ENCODE measurements at regions not wholly inside any gene's neighbourhood (a gene's known extent, or its start where the extent isn't known, plus 50 kb on each side); places are given as distances from the start of the nearest gene placed in this dataset.

- no peak overlapping the region for H3K27ac ChIP-seq (ENCODE audit: low read depth, low read length)
- 50% methylated on average over 2 of the region's 2 CpGs for WGBS (ENCODE audit: insufficient coverage)
- no peak overlapping the region for H3K4me3 ChIP-seq (ENCODE audit: low read depth, low read length)
- no peaks in the 10 kb centered on the region for H3K27me3 ChIP-seq (ENCODE audit: control insufficient read depth, insufficient read depth, low read length)
- no peaks in the 10 kb centered on the region for H3K4me1 ChIP-seq (ENCODE audit: control insufficient read depth, insufficient read depth, low read length)
- no peaks in the 10 kb centered on the region for H3K9me3 ChIP-seq (ENCODE audit: control insufficient read depth, insufficient read depth, low read length)
- DNase-seq (ENCODE audit: low read depth in 4 of 6, low spot score in 6 of 6): no peak
- no peaks in the 10 kb centered on the region for H3K36me3 ChIP-seq (ENCODE audit: control insufficient read depth, insufficient read depth, low read length)
These were observed 140.0 kb upstream of the KLHL25 start for GRCh38 chr15:85934691-85935090.

DNA sequence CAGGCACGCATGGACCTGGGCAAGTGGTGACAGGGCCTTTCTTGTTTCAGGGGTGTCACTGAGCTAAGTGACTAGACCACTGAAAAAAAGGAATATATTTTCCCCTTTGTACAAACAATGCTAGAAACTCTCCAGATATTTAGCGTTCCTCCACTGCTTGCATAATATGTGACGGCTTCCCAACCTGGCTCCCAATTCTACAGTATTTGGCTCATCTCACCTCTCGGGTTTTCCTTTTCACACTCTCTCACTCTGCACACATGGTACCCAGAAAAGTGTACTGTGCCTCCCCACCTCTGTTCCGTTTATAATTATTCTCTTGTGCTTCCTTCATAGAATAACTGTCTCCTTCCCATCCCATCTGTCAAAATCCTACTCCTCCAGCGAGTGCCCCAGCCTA is 140.5 kb upstream of the KLHL25 start:
- no peaks in the 10 kb centered on the region for H3K36me3 ChIP-seq (ENCODE audit: control insufficient read depth, insufficient read depth, low read length)
- no peaks in the 10 kb centered on the region for H3K4me1 ChIP-seq (ENCODE audit: control insufficient read depth, insufficient read depth, low read length)
- no peak overlapping the region for H3K4me3 ChIP-seq (ENCODE audit: low read depth, low read length)
- no peak for DNase-seq (ENCODE audit: low read depth in 4 of 6, low spot score in 6 of 6)
- H3K27ac ChIP-seq (ENCODE audit: low read depth, low read length): no peak overlapping the region
- WGBS (ENCODE audit: insufficient coverage): 93% methylated on average over 5 of the region's 6 CpGs
- no peaks in the 10 kb centered on the region for H3K27me3 ChIP-seq (ENCODE audit: control insufficient read depth, insufficient read depth, low read length)
- H3K9me3 ChIP-seq (ENCODE audit: control insufficient read depth, insufficient read depth, low read length): no peaks in the 10 kb centered on the region

DNA sequence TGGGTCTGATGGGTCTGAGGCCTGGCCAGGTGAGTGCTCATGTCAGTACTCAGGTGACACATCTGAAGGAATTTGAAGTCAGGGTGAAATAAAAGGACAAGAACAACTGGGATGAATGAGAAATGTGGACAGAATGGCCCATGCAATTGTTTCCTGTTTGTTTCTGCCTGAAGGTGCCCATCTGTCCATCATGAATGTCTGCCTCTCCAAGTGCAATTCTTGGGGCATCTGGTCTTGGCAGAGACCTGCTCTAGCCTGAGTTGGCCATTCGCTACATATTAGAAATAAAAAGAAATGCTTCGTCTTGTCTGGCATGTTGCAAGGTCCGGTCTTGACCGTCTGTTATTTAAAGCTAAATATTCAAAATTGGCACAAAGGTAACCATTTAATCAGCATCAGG is 142.0 kb upstream of the AGBL1 start:
- Histone ChIP-seq H3K36me3 (ENCODE audit: control insufficient read depth, insufficient read depth, low read length) (no peaks in the 10 kb centered on the region), H3K27ac (ENCODE audit: low read depth, low read length) (no peak overlapping the region), H3K9me3 (ENCODE audit: control insufficient read depth, insufficient read depth, low read length) (no peaks in the 10 kb centered on the region), H3K27me3 (ENCODE audit: control insufficient read depth, insufficient read depth, low read length) (no peaks in the 10 kb centered on the region), H3K4me3 (ENCODE audit: low read depth, low read length) (no peak overlapping the region), H3K4me1 (ENCODE audit: control insufficient read depth, insufficient read depth, low read length) (no peaks in the 10 kb centered on the region)
- DNase-seq (ENCODE audit: low read depth in 4 of 6, low spot score in 6 of 6): no peak
- no CpG with 5 or more reads among the region's 4 CpGs for WGBS (ENCODE audit: insufficient coverage)

DNA sequence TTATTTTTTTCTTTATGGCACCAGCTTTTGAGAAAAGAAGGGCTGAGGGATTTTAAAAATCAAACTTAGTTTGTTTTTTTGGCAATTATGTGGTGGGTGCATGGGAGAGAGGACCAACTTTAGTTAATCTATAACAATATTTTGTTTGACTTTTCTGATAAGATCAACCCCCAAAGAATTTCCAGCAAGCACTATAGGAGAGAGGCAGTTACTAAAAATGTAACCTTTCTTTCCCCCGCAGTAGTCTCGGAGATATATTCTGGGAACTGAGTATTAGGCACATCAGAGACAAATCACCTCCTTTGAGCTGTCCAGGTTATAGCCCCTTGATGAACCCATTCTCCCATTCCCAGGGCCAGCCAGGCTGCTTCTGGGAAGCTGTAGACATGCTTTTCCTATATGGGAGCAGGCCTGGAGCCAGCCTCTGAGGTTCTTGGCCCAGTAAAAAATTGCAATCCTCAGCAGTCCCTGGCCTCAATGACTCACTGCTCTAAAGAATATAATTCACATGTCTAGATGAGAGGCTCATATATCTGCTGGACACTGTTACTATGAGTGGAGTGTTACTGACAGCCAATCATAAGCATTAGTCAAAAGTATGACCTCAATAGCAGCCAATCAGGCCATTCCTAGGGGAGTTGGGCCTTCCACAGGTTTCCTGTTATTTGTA is 138.3 kb upstream of the AGBL1 start:
- no peaks in the 10 kb centered on the region for H3K36me3 ChIP-seq (ENCODE audit: control insufficient read depth, insufficient read depth, low read length)
- 80% methylated on average over 2 of the region's 2 CpGs for WGBS (ENCODE audit: insufficient coverage)
- no peaks in the 10 kb centered on the region for H3K4me1 ChIP-seq (ENCODE audit: control insufficient read depth, insufficient read depth, low read length)
- peak in 2 of 6 donors; percentile 19 to 39 for DNase-seq (ENCODE audit: low read depth in 4 of 6, low spot score in 6 of 6)
- H3K4me3 ChIP-seq (ENCODE audit: low read depth, low read length): no peak overlapping the region
- H3K27ac ChIP-seq (ENCODE audit: low read depth, low read length): no peak overlapping the region
- H3K27me3 ChIP-seq (ENCODE audit: control insufficient read depth, insufficient read depth, low read length): no peaks in the 10 kb centered on the region
- no peaks in the 10 kb centered on the region for H3K9me3 ChIP-seq (ENCODE audit: control insufficient read depth, insufficient read depth, low read length)

GRCh38 chr15:85942632-85943031 is 137.0 kb upstream of the AGBL1 start:
- WGBS (ENCODE audit: insufficient coverage): 87% methylated on average over 3 of the region's 5 CpGs
- Histone ChIP-seq H3K27ac (ENCODE audit: low read depth, low read length) (no peak overlapping the region), H3K27me3 (ENCODE audit: control insufficient read depth, insufficient read depth, low read length) (no peaks in the 10 kb centered on the region), H3K9me3 (ENCODE audit: control insufficient read depth, insufficient read depth, low read length) (no peaks in the 10 kb centered on the region), H3K4me1 (ENCODE audit: control insufficient read depth, insufficient read depth, low read length) (no peaks in the 10 kb centered on the region), H3K36me3 (ENCODE audit: control insufficient read depth, insufficient read depth, low read length) (no peaks in the 10 kb centered on the region), H3K4me3 (ENCODE audit: low read depth, low read length) (no peak overlapping the region)
- DNase-seq (ENCODE audit: low read depth in 4 of 6, low spot score in 6 of 6): no peak

- no peaks in the 10 kb centered on the region for H3K4me1 ChIP-seq (ENCODE audit: control insufficient read depth, insufficient read depth, low read length)
- H3K27me3 ChIP-seq (ENCODE audit: control insufficient read depth, insufficient read depth, low read length): no peaks in the 10 kb centered on the region
- H3K4me3 ChIP-seq (ENCODE audit: low read depth, low read length): no peak overlapping the region
- peak in 1 of 6 donors; percentile 80 for DNase-seq (ENCODE audit: low read depth in 4 of 6, low spot score in 6 of 6)
- 73% methylated on average over 4 of the region's 4 CpGs for WGBS (ENCODE audit: insufficient coverage)
- no peaks in the 10 kb centered on the region for H3K9me3 ChIP-seq (ENCODE audit: control insufficient read depth, insufficient read depth, low read length)
- no peaks in the 10 kb centered on the region for H3K36me3 ChIP-seq (ENCODE audit: control insufficient read depth, insufficient read depth, low read length)
- no peak overlapping the region for H3K27ac ChIP-seq (ENCODE audit: low read depth, low read length)
These were observed 136.5 kb upstream of the AGBL1 start for GRCh38 chr15:85943151-85943550.

DNA sequence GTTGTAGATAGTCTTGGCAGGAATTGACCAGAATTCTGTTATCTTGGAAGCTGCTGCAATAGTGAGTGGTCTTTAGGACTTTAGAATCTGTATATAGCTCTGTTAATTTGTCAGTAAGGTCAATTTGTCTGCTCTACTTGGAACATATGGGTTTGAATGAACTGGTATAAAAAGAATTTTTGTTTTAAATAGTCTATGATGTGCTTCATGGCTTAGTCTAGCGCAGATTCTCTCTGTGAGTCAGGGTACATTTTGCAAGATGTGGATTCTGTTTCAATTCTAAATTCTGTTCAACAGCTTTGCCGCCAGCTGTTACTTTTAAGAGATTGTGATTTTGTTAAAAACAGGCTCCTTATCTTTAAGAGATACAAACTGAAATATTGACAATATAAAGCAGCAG is 135.9 kb upstream of the AGBL1 start:
- WGBS (ENCODE audit: insufficient coverage): no CpG with 5 or more reads among the region's 2 CpGs
- Histone ChIP-seq H3K4me3 (ENCODE audit: low read depth, low read length) (no peak overlapping the region), H3K27ac (ENCODE audit: low read depth, low read length) (no peak overlapping the region), H3K4me1 (ENCODE audit: control insufficient read depth, insufficient read depth, low read length) (no peaks in the 10 kb centered on the region), H3K9me3 (ENCODE audit: control insufficient read depth, insufficient read depth, low read length) (no peaks in the 10 kb centered on the region), H3K27me3 (ENCODE audit: control insufficient read depth, insufficient read depth, low read length) (no peaks in the 10 kb centered on the region), H3K36me3 (ENCODE audit: control insufficient read depth, insufficient read depth, low read length) (no peaks in the 10 kb centered on the region)
- peak in 2 of 6 donors; percentile 56 to 84 for DNase-seq (ENCODE audit: low read depth in 4 of 6, low spot score in 6 of 6)

GRCh38 chr15:85947021-85947420 is 132.7 kb upstream of the AGBL1 start:
- no peaks in the 10 kb centered on the region for H3K9me3 ChIP-seq (ENCODE audit: control insufficient read depth, insufficient read depth, low read length)
- WGBS (ENCODE audit: insufficient coverage): 100% methylated on average over 1 of the region's 3 CpGs

DNA sequence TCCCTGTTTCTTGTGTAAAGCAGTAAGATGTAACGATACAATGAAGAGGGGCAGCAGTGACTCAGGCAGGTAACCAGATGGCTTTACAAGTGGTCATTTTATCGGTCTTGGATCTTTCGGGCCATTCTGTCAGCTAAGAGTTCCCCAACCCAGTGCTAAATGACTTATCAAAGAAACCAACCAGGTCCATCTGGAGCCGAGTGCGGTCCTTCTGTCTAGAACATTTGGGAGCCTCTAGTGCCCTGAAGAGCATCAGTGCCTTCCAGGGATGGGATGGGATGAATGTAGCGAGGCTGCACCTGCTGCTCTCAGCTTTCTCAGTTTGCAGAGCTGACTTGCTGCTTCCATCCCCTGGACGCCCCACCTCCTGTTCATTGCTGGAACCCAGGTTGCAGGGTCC is 131.7 kb upstream of the AGBL1 start:
- Histone ChIP-seq H3K4me3 (ENCODE audit: low read depth, low read length) (no peak overlapping the region), H3K9me3 (ENCODE audit: control insufficient read depth, insufficient read depth, low read length) (no peaks in the 10 kb centered on the region), H3K27ac (ENCODE audit: low read depth, low read length) (no peak overlapping the region), H3K4me1 (ENCODE audit: control insufficient read depth, insufficient read depth, low read length) (no peaks in the 10 kb centered on the region), H3K27me3 (ENCODE audit: control insufficient read depth, insufficient read depth, low read length) (no peaks in the 10 kb centered on the region), H3K36me3 (ENCODE audit: control insufficient read depth, insufficient read depth, low read length) (no peaks in the 10 kb centered on the region)
- WGBS (ENCODE audit: insufficient coverage): 100% methylated on average over 6 of the region's 7 CpGs
- DNase-seq (ENCODE audit: low read depth in 4 of 6, low spot score in 6 of 6): no peak

More at GRCh38 chr15:85947021-85947420, 132.7 kb upstream of the AGBL1 start:
- no peaks in the 10 kb centered on the region for H3K27me3 ChIP-seq (ENCODE audit: control insufficient read depth, insufficient read depth, low read length)
- peak in 1 of 6 donors; percentile 16 for DNase-seq (ENCODE audit: low read depth in 4 of 6, low spot score in 6 of 6)
- no peaks in the 10 kb centered on the region for H3K36me3 ChIP-seq (ENCODE audit: control insufficient read depth, insufficient read depth, low read length)
- H3K27ac ChIP-seq (ENCODE audit: low read depth, low read length): no peak overlapping the region
- no peaks in the 10 kb centered on the region for H3K4me1 ChIP-seq (ENCODE audit: control insufficient read depth, insufficient read depth, low read length)
- no peak overlapping the region for H3K4me3 ChIP-seq (ENCODE audit: low read depth, low read length)

DNA sequence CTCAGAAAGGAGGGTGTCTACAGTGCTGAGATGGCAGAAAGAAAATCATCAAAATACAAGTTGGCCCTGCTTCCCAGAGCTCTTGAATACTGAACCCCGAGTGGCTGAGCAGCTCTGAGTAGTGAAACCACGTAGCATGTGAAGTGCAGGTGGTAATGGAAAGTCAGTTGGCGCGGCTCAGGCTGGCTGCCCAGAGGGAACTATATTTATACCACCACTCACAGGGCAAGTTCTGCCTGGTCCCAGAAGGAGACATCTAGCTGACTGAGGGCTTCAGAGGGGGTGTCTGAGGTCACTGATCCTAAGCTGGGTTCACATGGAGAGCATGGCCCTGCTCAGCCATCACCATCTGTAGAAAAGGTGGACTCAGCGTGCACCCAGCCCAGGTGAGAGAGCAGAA is 129.6 kb upstream of the AGBL1 start:
- Histone ChIP-seq H3K9me3 (ENCODE audit: control insufficient read depth, insufficient read depth, low read length) (no peaks in the 10 kb centered on the region), H3K4me1 (ENCODE audit: control insufficient read depth, insufficient read depth, low read length) (no peaks in the 10 kb centered on the region), H3K36me3 (ENCODE audit: control insufficient read depth, insufficient read depth, low read length) (no peaks in the 10 kb centered on the region), H3K27me3 (ENCODE audit: control insufficient read depth, insufficient read depth, low read length) (no peaks in the 10 kb centered on the region), H3K4me3 (ENCODE audit: low read depth, low read length) (no peak overlapping the region), H3K27ac (ENCODE audit: low read depth, low read length) (no peak overlapping the region)
- DNase-seq (ENCODE audit: low read depth in 4 of 6, low spot score in 6 of 6): no peak
- 83% methylated on average over 2 of the region's 5 CpGs for WGBS (ENCODE audit: insufficient coverage)
